Left colon (tissue), 2 donors: ENCODE measurements at regions not wholly inside any gene's neighbourhood (a gene's known extent, or its start where the extent isn't known, plus 50 kb on each side); places are given as distances from the start of the nearest gene placed in this dataset.
A peak's percentile ranks its signal among the peaks of the same experiment; 100 is the strongest.
"Not testable (repeated sequence)": the region's sequence is repeated elsewhere in the genome, so short reads cannot be mapped to it uniquely, and the experiment has no call there.

Experiments used
- ATAC-seq: fragments of 200-7000 bp; cut with Tn5 transposase; one replicate; pipeline ENCODE4 v1.9.1; 2020; ENCODE audit warnings: mild to moderate bottlenecking, moderate library complexity
- DNase-seq, 2 donors: peaks; one replicate each; pipeline ENCODE4 v3.0.0-alpha.2; 2020
- intact Hi-C, 2 donors: fragments of 100-400 bp; cut with DNase I in 1 of 2; cut with micrococcal nuclease in 1 of 2; formaldehyde crosslinking; loops; one replicate each; pipeline versions ENCODE4 v1.11.2 to v1.14.0; 2022; cut with DNase I, micrococcal nuclease
- donor health status: DM: no; HTN: no; CAD: no.
- donor health status: DM: yes; HTN: yes; CAD: no.

DNA sequence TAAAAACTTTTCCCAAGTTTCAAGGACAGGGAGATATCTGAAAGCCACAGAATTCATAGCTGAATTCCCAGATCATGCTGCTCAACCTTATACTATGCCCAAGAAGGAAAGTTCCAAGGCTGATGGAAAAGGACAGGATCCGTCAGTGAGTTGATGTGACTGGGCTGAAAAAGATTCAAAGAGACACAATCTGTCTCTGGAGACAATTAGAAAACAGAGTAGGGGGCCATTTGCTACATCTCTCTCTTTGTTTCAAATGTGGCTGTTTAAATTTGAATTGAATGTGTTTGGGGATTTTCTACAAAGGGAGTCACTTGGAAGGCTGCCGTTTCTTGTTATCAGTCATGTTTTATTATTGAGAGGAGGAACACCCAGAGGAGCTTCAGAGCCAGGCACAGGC, 292.6 kb downstream of the NUF2 start:
- no peak for ATAC-seq
- intact Hi-C loops: no loop called here
- no peak for DNase-seq

GRCh38 chr1:163628034-163628773, 306.4 kb downstream of the NUF2 start:
- ATAC-seq: no peak
- DNase-seq: no peak
- intact Hi-C loops: no loop called here

DNA sequence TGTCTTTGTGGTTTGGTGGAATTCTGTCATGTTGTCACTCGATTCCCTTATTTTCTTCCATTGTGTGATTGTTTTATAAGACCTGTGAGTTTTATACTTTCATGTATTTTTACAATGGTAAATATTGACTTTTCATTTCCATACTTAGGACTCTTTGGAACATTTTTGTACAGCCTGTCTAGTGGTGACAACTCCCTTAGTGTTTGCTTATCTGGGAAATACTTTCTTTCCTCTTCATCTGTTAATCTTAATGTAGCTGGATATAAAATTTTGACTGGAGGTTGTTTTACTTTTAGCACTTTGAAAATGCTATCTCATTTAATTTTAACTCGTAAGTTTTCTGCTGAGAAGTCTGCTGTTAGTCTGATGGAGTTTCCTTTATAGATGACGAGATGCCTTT, 310.5 kb downstream of the NUF2 start:
- DNase-seq: no peak
- no peak for ATAC-seq
- intact Hi-C loops: no loop called here

DNA sequence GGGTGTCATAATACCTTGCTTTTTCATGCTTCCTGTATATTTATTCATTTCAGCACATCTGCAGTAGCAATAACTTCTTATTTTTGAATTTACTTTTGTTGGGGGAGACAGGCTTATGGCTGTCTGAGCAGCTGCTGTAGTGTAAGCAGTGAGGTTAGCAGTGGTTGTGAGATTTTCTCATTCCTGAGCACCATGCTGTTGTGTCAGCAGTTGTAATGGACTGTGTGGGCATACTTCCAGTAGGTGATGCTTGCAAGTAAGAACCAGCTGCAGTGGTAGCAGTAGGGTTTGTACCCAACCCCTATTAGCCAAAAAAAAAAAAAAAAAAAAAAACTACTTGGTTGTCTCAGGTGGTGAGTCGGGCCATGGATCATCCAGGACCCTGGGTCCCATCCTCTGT, 311.6 kb downstream of the NUF2 start:
- DNase-seq (no peak), ATAC-seq (no peak)
- intact Hi-C loops: no loop called here

DNA sequence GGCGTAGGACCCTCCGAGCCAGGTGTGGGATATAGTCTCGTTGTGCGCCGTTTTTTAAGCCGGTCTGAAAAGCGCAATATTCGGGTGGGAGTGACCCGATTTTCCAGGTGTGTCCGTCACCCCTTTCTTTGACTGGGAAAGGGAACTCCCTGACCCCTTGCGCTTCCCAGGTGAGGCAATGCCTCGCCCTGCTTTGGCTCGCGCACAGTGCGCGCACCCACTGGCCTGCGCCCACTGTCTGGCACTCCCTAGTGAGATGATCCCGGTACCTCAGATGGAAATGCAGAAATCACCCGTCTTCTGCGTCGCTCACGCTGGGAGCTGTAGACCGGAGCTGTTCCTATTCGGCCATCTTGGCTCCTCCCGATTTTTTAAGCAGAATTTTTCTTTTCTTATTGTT, 323.9 kb downstream of the NUF2 start:
- intact Hi-C loops, ATAC-seq, DNase-seq: not testable (repeated sequence)

DNA sequence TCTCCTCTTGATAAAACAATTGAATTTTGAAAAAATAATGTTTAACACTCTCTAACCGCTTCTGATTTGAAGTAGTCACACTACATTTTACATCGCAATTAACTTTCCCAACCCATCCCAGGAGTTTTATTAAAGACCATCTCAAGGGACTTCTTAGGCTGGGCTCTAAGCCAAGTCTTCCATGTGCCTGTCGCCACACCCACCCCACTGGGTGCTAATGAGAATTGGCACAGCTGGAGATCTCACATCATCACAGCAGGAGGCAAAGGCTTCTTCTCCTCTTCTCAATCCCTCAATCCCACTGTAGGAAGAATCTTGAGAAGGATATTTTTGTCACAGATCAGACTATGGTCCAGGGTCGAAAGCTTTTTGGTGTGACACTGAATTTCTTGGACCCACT, 328.9 kb downstream of the NUF2 start:
- intact Hi-C loops: no loop called here
- no peak for DNase-seq
- no peak for ATAC-seq

DNA sequence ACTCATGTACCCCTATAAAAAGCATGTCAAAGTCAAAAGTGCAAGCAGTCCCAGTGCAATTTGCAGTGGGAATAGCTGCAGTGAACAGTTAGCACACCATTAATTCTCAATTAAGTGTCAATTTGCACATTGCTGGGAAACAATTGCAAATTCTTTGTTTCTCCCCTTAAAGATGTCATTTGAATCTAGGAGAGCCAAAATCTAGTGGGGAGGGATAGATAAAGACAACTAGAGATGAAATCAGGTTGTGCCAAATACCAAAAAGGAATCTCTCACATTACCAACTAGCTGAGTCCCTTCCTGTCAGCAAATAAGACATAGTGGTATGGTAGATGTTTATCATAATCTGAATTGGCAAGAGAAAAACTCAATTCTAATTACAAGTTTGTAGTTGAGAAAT, 330.7 kb downstream of the NUF2 start:
- intact Hi-C loops: no loop called here
- no peak for ATAC-seq
- DNase-seq: no peak

DNA sequence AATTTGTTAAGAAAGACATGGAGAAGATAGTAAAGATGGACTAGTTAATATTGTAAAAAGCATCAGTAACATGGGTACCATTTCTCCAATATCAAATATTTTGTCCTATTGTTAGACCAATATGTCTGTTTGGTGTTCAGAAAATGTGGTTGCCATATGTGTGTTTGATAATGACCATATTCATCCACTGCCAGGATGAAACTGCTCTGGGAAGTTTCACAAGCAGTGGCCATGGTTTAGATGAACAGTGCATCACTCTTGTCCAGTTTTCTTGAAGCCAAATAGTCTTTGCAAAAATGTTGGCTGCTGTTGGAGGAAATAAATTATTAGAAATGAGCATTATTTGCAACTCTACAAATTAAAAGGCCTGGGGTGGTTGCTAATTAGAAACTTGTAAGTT, 333.8 kb downstream of the NUF2 start:
- DNase-seq (no peak), ATAC-seq (no peak)
- intact Hi-C loops: no loop called here

DNA sequence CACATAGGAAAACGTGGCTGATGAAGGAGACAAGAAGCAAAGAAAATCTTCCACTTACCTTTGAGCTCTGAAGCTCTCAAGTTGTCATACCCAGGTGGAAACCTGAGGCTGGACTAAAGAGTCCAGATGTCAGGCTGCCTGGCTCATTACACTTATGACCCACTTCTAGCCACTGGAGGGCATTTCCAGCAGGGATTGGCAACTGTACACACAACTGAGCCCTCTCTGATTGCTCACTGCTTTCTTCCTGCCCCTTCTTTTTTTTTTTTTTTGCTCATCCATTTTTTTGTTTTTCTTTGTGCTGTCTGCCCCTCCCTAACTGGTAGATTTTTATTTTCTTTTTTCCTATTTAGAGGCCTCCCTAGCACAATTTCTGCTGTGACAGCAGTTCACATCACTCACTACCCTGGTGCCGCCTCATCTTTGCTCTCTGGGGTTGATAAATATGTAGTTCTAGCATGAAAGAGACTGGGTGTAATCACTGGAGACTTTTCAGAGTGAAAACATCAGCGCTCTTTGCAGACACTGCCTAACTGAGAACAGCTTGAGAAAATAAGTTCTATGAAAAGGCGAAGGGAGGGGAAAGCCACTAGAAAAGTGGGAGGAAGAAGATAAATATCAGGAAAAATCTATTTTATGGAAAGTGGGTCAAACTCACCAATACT, 334.5 kb downstream of the NUF2 start:
- ATAC-seq (no peak), DNase-seq (no peak)
- intact Hi-C loops: no loop called here

- intact Hi-C loops: no loop called here
- DNase-seq: no peak
- no peak for ATAC-seq
Measured at GRCh38 chr1:163657719-163658118, 336.0 kb downstream of the NUF2 start.

DNA sequence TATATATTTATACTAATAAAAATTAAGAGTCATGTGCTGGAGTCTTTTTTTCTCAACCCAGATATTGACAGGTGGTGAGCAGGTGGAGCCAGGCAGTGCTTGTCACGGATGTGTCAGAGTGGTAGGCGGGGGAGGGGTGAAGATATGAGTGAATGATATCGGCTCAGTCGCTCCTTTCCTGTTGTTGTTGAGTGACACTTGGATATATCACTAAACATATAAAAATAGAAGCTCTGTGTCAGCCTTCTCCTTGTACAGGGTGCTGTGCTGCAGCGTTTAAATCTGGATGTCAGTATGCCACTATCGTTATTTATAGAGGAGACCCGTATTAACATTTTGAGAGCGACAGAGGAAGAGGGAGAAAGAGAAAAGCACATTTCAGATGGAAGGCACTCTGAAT, 339.6 kb downstream of the NUF2 start:
- intact Hi-C loops: no loop called here
- no peak for ATAC-seq
- no peak for DNase-seq

- DNase-seq (no peak), ATAC-seq (no peak)
- intact Hi-C loops: no loop called here
Measured at GRCh38 chr1:163664671-163665335, 343.0 kb downstream of the NUF2 start.

GRCh38 chr1:163668472-163668871, 346.7 kb downstream of the NUF2 start:
- ATAC-seq (no peak), DNase-seq (no peak)
- intact Hi-C loops: no loop called here

DNA sequence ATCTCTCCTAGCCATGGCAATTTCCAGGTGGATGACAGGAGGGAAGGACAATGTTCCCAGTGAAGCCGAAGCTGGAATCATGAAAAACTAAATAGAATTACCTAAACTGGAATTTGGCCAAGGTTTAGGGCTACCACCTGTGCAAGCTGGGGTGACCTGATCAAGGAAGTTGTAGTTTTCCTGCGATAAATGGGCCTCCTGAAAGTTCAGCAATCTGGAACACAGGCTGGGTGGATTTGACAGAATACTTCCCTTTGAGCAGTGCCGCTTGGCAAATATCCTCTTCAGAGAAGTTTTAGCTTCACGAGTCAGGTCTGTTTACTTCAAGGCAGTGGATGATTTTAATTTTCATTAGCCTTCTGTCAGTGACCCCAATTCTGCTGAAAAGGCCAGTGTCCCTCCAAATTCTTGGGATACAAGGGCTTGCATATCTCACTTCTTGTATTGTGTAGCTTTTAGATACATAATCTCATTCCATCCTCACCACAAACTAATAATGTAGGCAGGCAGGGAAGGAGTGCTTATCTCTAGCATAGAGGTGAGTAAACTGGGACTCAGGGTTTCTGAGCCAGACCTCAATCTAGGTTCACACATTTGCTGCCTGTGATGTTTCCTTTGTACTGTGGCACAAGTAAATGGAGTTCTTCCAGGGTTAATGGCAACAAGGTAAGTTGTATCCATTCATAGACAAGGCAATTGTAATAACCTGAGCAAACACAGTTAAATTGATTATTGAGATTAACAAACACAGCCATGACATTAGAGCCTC, 349.4 kb downstream of the NUF2 start:
- peak; percentile 83 for ATAC-seq
- intact Hi-C loops: no loop called here
- DNase-seq: no peak

DNA sequence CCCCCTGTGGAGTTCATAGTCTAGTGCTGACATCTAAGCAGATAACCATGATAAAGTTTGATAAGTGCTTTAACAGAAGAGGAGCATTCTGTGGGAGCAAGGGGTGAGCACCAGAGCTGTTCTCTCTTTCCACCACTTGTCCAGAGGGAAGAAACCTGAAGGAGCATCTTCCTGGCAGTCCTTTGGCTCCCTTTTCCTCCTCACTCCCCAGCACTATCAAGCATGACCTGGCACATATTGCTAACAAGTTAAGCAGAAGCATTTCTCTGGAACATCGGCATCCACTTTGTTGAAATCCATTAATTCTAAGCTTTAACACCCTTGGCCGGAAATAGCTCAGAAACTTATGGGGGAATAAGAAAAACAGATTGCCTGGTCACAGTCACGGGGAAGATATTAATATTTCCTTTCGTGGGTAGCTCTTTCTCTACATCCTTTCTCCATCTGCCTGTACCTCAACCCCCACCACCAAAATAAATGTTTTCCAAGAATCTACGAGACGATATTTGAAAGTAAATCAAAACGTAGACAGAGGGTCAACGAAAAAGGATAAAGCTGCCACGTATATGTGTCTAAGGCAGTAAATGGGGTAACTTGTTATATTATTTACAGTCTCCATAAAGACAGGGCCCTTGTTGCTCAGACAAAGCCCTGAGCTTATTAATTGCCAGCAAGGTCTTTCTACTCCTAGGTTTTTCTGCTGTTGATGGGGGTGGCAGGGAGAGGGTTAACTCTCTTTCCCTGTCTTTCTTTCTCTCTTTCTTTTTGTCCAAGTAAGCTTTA, 351.4 kb downstream of the NUF2 start:
- DNase-seq (no peak), ATAC-seq (no peak)
- intact Hi-C loops: no loop called here

DNA sequence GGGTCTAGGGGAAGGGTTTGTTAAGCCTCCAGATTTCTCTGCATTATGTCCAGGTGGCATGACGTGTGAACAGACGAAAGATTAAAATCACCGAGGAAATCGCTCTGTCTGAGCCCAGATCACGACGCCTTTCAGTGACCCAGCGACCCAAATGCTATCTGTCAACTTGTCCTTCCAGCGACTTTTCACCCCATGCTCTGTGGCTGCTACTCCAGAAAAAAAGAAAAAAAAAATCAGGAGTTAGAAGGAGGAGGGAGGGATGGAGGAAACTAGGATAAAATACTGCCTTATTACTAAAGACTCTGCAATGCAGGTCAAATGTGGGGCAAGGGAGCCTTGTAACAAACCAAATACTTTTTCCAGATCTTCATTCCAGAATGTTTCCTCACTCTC, 352.0 kb downstream of the NUF2 start:
- ATAC-seq: no peak
- DNase-seq: no peak
- intact Hi-C loops: no loop called here

- DNase-seq (no peak), ATAC-seq (no peak)
- intact Hi-C loops: no loop called here
Measured at GRCh38 chr1:163674236-163674635, 352.5 kb downstream of the NUF2 start.

DNA sequence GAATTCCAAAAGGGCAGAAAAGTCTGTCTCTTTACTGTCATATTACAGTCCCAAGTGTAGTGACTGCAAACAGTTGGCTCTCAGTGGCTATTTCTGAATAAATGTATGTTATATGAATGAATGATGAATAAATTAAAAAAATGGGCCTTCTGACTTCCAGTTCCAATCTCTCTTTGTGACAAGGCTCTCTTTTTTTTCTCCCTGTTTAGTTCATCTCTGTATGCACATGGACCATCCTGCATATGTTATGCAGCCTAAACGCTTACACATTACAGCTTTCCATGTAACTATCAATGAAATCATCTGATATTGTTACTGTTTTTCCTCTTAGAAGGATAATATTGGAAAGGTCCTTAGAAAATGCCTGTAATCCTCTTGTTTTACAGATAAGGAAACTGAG, 363.0 kb downstream of the NUF2 start:
- DNase-seq (no peak), ATAC-seq (no peak)
- intact Hi-C loops: no loop called here

GRCh38 chr1:163692266-163692665, 370.5 kb downstream of the NUF2 start:
- intact Hi-C loops: no loop called here
- DNase-seq: no peak
- no peak for ATAC-seq
